A549 (cell line): ENCODE measurements at regions not wholly inside any gene's neighbourhood (a gene's known extent, or its start where the extent isn't known, plus 50 kb on each side); places are given as distances from the start of the nearest gene placed in this dataset.
"Not testable (repeated sequence)": the region's sequence is repeated elsewhere in the genome, so short reads cannot be mapped to it uniquely, and the experiment has no call there.

ENCODE experiments used
- ATAC-seq, 2 experiments: fragments of 200-7000 bp in 1 of 2; fragments of >200 bp in 1 of 2; cut with Nextera tagmentation in 1 of 2; cut with Tn5 transposase in 1 of 2; 3 replicates each; pipeline versions ENCODE4 v1.8.0 to v1.9.1; 2018 to 2020; ENCODE audit warnings: mild to moderate bottlenecking in 1 of 2, moderate library complexity in 1 of 2
- CTCF ChIA-PET: fragments of 300-600 bp; sonication (Branson Sonifier 250); formaldehyde crosslinking; extraction: SDS; loops from one replicate; lab custom pipeline; 2021; ENCODE audit warnings: antibody characterized with exemption, inconsistent platforms; lab: Yijun Ruan, JAX
- POLR2A ChIA-PET: fragments of 350-600 bp; formaldehyde crosslinking; extraction: SDS; loops from one replicate; lab custom pipeline; 2021; ENCODE audit warnings: antibody characterized with exemption, inconsistent platforms; lab: Yijun Ruan, JAX
- DNase-seq, 2 experiments: peaks; one replicate each; pipeline versions ENCODE4 v3.0.0 to v3.0.0-alpha.2; 2011 to 2016; ENCODE audit warnings: low read depth in 1 of 2, low spot score in 1 of 2
- FAIRE-seq: peaks from 2 replicates; lab custom pipeline; 2011; peaks lifted over from hg19 to GRCh38; lab: Jason Lieb, UNC
- H3K27ac ChIP-seq, 2 experiments: fragments of >200 bp; sonication (Bioruptor Twin); formaldehyde crosslinking; 3 replicates each; pipeline ENCODE4 v1.5.1; 2016 to 2017
- H3K4me1 ChIP-seq: fragments of >200 bp; sonication (Bioruptor Twin); formaldehyde crosslinking; 3 replicates; pipeline ENCODE4 v1.6.1; 2016
- H3K4me2 ChIP-seq: fragments of >200 bp; sonication (Bioruptor Twin); formaldehyde crosslinking; 3 replicates; pipeline ENCODE4 v1.6.1; 2016
- H3K4me3 ChIP-seq: fragments of >200 bp; sonication (Bioruptor Twin); formaldehyde crosslinking; 3 replicates; pipeline ENCODE4 v1.5.1; 2016
- H3K9me3 ChIP-seq: fragments of >200 bp; sonication (Bioruptor Twin); formaldehyde crosslinking; 3 replicates; pipeline ENCODE4 v1.6.1; 2016
- BCL3 ChIP-seq: fragments of >200 bp; sonication (Bioruptor Twin); formaldehyde crosslinking; IDR thresholded peaks from 3 replicates; pipeline ENCODE4 v1.6.1; 2016
- CBX2 ChIP-seq: fragments of 200-600 bp; sonication (generic); IDR thresholded peaks from 2 replicates; pipeline ENCODE4 v1.6.1; 2016; ENCODE audit warnings: low read depth, mild to moderate bottlenecking, borderline replicate concordance
- CBX8 ChIP-seq: fragments of 200-600 bp; sonication (generic); IDR thresholded peaks from 2 replicates; pipeline ENCODE4 v1.6.1; 2016
- CEBPB ChIP-seq, 2 experiments: fragments of >200 bp in 1 of 2; sonication (Bioruptor Twin) in 1 of 2; formaldehyde crosslinking in 1 of 2; IDR thresholded peaks; 2 replicates each; pipeline ENCODE4 v1.6.1; 2012 to 2016
- CHD4 ChIP-seq: fragments of 200-600 bp; sonication (generic); IDR thresholded peaks from 2 replicates; pipeline ENCODE4 v1.6.1; 2016; ENCODE audit warnings: antibody characterized with exemption, mild to moderate bottlenecking, borderline replicate concordance
- EHMT2 ChIP-seq: fragments of 200-600 bp; sonication (generic); IDR thresholded peaks from 2 replicates; pipeline ENCODE4 v1.6.1; 2016; ENCODE audit warnings: antibody characterized with exemption, low read depth, mild to moderate bottlenecking, moderate library complexity
- EP300 ChIP-seq, 2 experiments: fragments of >200 bp; sonication (Bioruptor Twin); formaldehyde crosslinking; IDR thresholded peaks; 2 replicates in 1 of 2; 3 replicates in 1 of 2; pipeline ENCODE4 v1.6.1; 2016 to 2017
- ESRRA ChIP-seq: fragments of 150-350 bp; IDR thresholded peaks from 2 replicates; pipeline ENCODE4 v1.6.1; 2014; ENCODE audit warnings: mild to moderate bottlenecking, low read length, borderline replicate concordance
- HDAC2 ChIP-seq: fragments of 200-600 bp; sonication (generic); IDR thresholded peaks from 2 replicates; pipeline ENCODE4 v1.6.1; 2016
- HOXA7 ChIP-seq: fragments of 250-450 bp; sonication (Bioruptor Pico); IDR thresholded peaks from 2 replicates; pipeline ENCODE4 v1.5.0; 2020; ENCODE audit warnings: mild to moderate bottlenecking, moderate library complexity
- HOXB13 ChIP-seq: fragments of 250-450 bp; sonication (Bioruptor Pico); IDR thresholded peaks from 2 replicates; pipeline ENCODE4 v1.5.0; 2020; ENCODE audit warnings: low read depth, mild to moderate bottlenecking, moderate library complexity
- JUN ChIP-seq, 2 experiments: fragments of >200 bp; sonication (Bioruptor Twin); formaldehyde crosslinking; IDR thresholded peaks; 2 replicates in 1 of 2; 3 replicates in 1 of 2; pipeline ENCODE4 v1.6.1; 2016 to 2017
- KDM5A ChIP-seq: fragments of 200-600 bp; sonication (generic); IDR thresholded peaks from 2 replicates; pipeline ENCODE4 v1.6.1; 2016; ENCODE audit warnings: antibody characterized with exemption, mild to moderate bottlenecking
- MAFK ChIP-seq: fragments of 450-650 bp; IDR thresholded peaks from 2 replicates; pipeline ENCODE4 v1.6.1; 2014; ENCODE audit not compliant: partially characterized antibody
- NFE2L2 ChIP-seq: fragments of 150-350 bp; conservative IDR thresholded peaks from 2 replicates; pipeline ENCODE4 v1.6.1; 2014; ENCODE audit warnings: low read length
- NR3C1 ChIP-seq: fragments of >200 bp; sonication (Bioruptor Twin); formaldehyde crosslinking; IDR thresholded peaks from 3 replicates; pipeline ENCODE4 v1.6.1; 2017
- RFX5 ChIP-seq: fragments of 450-650 bp; IDR thresholded peaks from 2 replicates; pipeline ENCODE4 v1.7.1; 2014; ENCODE audit warnings: antibody characterized with exemption, mild to moderate bottlenecking, moderate library complexity
- SREBF2 ChIP-seq: fragments of 450-650 bp; IDR thresholded peaks from 2 replicates; pipeline ENCODE4 v1.6.1; 2014; ENCODE audit warnings: mild to moderate bottlenecking, moderate library complexity
- TP53 ChIP-seq: fragments of 250-450 bp; sonication (Bioruptor Pico); IDR thresholded peaks from 2 replicates; pipeline ENCODE4 v1.5.0; 2021; ENCODE audit warnings: mild to moderate bottlenecking, moderate library complexity
- ZFP36 ChIP-seq: fragments of 450-650 bp; IDR thresholded peaks from 2 replicates; pipeline ENCODE4 v1.6.1; 2014; ENCODE audit warnings: borderline replicate concordance; ENCODE audit not compliant: partially characterized antibody
- WGBS: methylation state at CpG from one replicate; pipeline ENCODE4 v1.1.6; 2017; ENCODE audit errors: missing lambda C conversion rate; 5-methylcytosine and 5-hydroxymethylcytosine counted together
- TF ChIP-seq, protein P1 (sequence below): fragments of >200 bp; sonication (Bioruptor Twin); formaldehyde crosslinking; IDR thresholded peaks from 3 replicates; pipeline ENCODE4 v1.5.1; 2016

GRCh38 chr18:10149768-10150556, 236.1 kb downstream of the VAPA start:
- no peaks in the 10 kb centered on the region for H3K9me3 ChIP-seq
- no peak overlapping the region for H3K4me3 ChIP-seq
- TF ChIP-seq CBX8: no peak
- TF ChIP-seq CEBPB (IDR thresholded peaks at IDR 0.05): no peak
- no peak for TF ChIP-seq NFE2L2
- no peak for TF ChIP-seq HOXA7 (CRISPR knock-in tag)
- no peak for TF ChIP-seq NR3C1
- no peak for TF ChIP-seq EP300 (IDR thresholded peaks at IDR 0.05)
- no peak for TF ChIP-seq CBX2
- TF ChIP-seq RFX5: no peak
- TF ChIP-seq CHD4: no peak
- TF ChIP-seq HOXB13 (CRISPR knock-in tag): no peak
- no peak for TF ChIP-seq ZFP36
- no peak for TF ChIP-seq JUN (IDR thresholded peaks at IDR 0.05)
- no peak for TF ChIP-seq EHMT2
- TF ChIP-seq KDM5A: no peak
- no peak for TF ChIP-seq ESRRA
- TF ChIP-seq, protein P1, sequence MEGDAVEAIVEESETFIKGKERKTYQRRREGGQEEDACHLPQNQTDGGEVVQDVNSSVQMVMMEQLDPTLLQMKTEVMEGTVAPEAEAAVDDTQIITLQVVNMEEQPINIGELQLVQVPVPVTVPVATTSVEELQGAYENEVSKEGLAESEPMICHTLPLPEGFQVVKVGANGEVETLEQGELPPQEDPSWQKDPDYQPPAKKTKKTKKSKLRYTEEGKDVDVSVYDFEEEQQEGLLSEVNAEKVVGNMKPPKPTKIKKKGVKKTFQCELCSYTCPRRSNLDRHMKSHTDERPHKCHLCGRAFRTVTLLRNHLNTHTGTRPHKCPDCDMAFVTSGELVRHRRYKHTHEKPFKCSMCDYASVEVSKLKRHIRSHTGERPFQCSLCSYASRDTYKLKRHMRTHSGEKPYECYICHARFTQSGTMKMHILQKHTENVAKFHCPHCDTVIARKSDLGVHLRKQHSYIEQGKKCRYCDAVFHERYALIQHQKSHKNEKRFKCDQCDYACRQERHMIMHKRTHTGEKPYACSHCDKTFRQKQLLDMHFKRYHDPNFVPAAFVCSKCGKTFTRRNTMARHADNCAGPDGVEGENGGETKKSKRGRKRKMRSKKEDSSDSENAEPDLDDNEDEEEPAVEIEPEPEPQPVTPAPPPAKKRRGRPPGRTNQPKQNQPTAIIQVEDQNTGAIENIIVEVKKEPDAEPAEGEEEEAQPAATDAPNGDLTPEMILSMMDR: no peak
- TF ChIP-seq HDAC2: no peak
- TF ChIP-seq MAFK: no peak
- TF ChIP-seq SREBF2: no peak
- no peak for TF ChIP-seq BCL3
- CTCF ChIA-PET: no interaction called here
- no peak for ATAC-seq
- FAIRE-seq: no peak
- H3K27ac ChIP-seq: no peak overlapping the region
- DNase-seq: no peak
- no peak overlapping the region for H3K4me2 ChIP-seq
- no peaks in the 10 kb centered on the region for H3K4me1 ChIP-seq
- 69% methylated on average over 9 of the region's 9 CpGs for WGBS
- POLR2A ChIA-PET: no interaction called here

GRCh38 chr18:10150576-10150975, 236.8 kb downstream of the VAPA start:
- FAIRE-seq, POLR2A ChIA-PET, H3K4me2 ChIP-seq, ATAC-seq, H3K27ac ChIP-seq, H3K4me1 ChIP-seq, H3K4me3 ChIP-seq, DNase-seq, H3K9me3 ChIP-seq, CTCF ChIA-PET: not testable (repeated sequence)
- 21% methylated on average over 17 of the region's 17 CpGs for WGBS

- DNase-seq (no peak), FAIRE-seq (no peak), ATAC-seq (no peak)
- Histone ChIP-seq H3K4me3 (no peak overlapping the region), H3K4me1 (no peaks in the 10 kb centered on the region), H3K4me2 (no peak overlapping the region), H3K9me3 (no peaks in the 10 kb centered on the region), H3K27ac (no peak overlapping the region)
- TF ChIP-seq TP53 (CRISPR knock-in tag): no peak
- CTCF ChIA-PET: no interaction called here
- WGBS: 54% methylated on average over 7 of the region's 7 CpGs
- POLR2A ChIA-PET: no interaction called here
Observed at GRCh38 chr18:10152475-10152874, 238.7 kb downstream of the VAPA start.
